ENCODE measurements at regions not wholly inside any gene's neighbourhood (a gene's known extent, or its start where the extent isn't known, plus 50 kb on each side); places are given as distances from the start of the nearest gene placed in this dataset.

DNA sequence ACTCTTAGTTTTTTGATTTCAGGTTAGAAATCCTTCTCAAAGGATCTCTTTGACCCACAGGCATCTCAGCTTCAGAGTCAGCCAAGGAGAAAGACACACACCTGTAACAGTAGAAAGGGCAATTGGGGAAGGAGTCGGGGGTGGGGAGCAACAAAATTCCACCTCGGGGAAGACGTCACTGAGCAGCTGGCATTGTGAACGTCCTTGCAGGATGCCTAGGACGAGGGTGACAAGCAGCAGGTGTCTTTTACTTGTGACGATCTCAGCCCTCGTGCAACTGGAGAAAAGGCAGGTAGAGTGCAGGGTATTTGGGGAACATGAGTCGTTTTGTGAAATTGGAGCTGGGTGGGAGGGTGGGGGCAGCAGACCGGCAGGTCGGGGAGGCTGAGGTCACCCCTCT, 627.0 kb downstream of the ACTR3B start:
- H3K27ac ChIP-seq, result no peak overlapping the region
- DNase-seq (ENCODE audit: low spot score in 2 of 2), result no peak
- H3K4me1 ChIP-seq, result no peaks in the 10 kb centered on the region
- no peaks in the 10 kb centered on the region for H3K36me3 ChIP-seq
- TF ChIP-seq, protein P1, sequence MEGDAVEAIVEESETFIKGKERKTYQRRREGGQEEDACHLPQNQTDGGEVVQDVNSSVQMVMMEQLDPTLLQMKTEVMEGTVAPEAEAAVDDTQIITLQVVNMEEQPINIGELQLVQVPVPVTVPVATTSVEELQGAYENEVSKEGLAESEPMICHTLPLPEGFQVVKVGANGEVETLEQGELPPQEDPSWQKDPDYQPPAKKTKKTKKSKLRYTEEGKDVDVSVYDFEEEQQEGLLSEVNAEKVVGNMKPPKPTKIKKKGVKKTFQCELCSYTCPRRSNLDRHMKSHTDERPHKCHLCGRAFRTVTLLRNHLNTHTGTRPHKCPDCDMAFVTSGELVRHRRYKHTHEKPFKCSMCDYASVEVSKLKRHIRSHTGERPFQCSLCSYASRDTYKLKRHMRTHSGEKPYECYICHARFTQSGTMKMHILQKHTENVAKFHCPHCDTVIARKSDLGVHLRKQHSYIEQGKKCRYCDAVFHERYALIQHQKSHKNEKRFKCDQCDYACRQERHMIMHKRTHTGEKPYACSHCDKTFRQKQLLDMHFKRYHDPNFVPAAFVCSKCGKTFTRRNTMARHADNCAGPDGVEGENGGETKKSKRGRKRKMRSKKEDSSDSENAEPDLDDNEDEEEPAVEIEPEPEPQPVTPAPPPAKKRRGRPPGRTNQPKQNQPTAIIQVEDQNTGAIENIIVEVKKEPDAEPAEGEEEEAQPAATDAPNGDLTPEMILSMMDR (IDR thresholded peaks at IDR 0.05), result no peak
- H3K4me3 ChIP-seq, result no peak overlapping the region
- no peaks in the 10 kb centered on the region for H3K9me3 ChIP-seq
- intact Hi-C loops (cut with DNase I), result no loop called here
- no peaks in the 10 kb centered on the region for H3K27me3 ChIP-seq

DNA sequence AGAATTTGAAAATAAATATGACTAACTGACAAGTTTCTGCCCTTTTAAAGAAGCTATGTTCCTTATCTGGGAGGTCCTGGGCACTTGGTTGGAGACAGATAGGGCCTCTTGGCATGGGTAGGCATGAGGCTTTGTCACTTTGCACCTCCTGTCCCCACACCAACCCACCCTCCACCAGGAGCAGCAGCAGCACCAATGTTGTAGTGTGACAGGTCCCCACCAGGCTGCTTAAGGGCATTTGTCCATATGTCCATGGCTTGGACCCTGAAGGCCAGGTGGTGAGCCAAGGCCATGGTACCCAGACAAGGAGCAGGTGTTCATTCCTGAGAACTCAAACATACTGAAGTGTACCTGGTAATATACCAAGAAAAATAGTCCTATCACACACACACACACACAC, 629.1 kb downstream of the ACTR3B start:
- TF ChIP-seq, protein P1 (IDR thresholded peaks at IDR 0.05), result no peak
- H3K4me1 ChIP-seq, result no peaks in the 10 kb centered on the region
- H3K9me3 ChIP-seq, result no peaks in the 10 kb centered on the region
- H3K27ac ChIP-seq, result no peak overlapping the region
- intact Hi-C loops (cut with DNase I), result no loop called here
- no peak for DNase-seq (ENCODE audit: low spot score in 2 of 2)
- H3K4me3 ChIP-seq, result no peak overlapping the region
- no peaks in the 10 kb centered on the region for H3K36me3 ChIP-seq
- H3K27me3 ChIP-seq, result no peaks in the 10 kb centered on the region

DNA sequence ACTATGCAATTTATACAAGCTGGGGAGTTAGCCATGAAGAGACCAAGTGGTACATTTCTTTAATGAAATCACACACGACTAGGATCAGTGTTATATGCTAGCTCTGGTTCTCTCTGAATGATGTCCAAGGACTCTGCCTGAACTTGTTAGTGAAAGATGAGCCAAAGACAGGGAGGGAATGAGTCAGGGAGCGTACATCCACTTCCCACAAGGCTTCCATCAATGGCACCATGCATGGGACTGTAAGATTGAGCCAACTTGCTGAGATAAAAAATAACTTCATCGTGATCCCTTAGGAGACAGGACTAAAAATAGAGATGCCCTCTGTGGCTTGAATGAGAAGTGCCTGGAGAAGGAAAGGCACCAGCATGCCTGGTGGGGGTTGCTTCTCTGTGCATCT, 629.7 kb downstream of the ACTR3B start:
- no peak overlapping the region for H3K4me3 ChIP-seq
- TF ChIP-seq, protein P1 (IDR thresholded peaks at IDR 0.05), result no peak
- no peaks in the 10 kb centered on the region for H3K9me3 ChIP-seq
- no peaks in the 10 kb centered on the region for H3K4me1 ChIP-seq
- no peak for DNase-seq (ENCODE audit: low spot score in 2 of 2)
- H3K27ac ChIP-seq, result no peak overlapping the region
- intact Hi-C loops (cut with DNase I), result no loop called here
- H3K36me3 ChIP-seq, result no peaks in the 10 kb centered on the region
- H3K27me3 ChIP-seq, result no peaks in the 10 kb centered on the region

DNA sequence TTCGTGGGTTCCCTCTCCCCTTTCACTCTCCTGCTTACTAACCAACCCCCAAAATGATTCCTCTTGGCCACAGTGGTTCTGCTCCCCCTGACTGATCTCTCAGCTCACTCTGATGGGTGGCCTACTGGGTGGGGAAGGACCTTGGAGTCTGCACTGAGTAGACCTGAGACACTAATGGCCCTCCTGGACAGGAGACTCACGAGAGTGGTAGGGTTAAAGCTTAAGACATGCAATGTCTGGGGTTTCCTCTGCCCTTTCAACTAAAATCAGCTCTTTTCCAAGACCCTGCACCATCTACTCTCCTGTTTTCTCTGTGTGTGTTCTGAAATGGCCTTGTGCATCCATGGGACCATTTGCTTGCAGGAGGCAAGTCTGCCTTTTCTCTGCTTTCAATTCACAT, 631.4 kb downstream of the ACTR3B start:
- H3K27ac ChIP-seq, result no peak overlapping the region
- no peaks in the 10 kb centered on the region for H3K4me1 ChIP-seq
- TF ChIP-seq, protein P1 (IDR thresholded peaks at IDR 0.05), result no peak
- no peaks in the 10 kb centered on the region for H3K36me3 ChIP-seq
- no peak for DNase-seq (ENCODE audit: low spot score in 2 of 2)
- H3K9me3 ChIP-seq, result no peaks in the 10 kb centered on the region
- H3K4me3 ChIP-seq, result no peak overlapping the region
- no peaks in the 10 kb centered on the region for H3K27me3 ChIP-seq
- intact Hi-C loops (cut with DNase I), result no loop called here

DNA sequence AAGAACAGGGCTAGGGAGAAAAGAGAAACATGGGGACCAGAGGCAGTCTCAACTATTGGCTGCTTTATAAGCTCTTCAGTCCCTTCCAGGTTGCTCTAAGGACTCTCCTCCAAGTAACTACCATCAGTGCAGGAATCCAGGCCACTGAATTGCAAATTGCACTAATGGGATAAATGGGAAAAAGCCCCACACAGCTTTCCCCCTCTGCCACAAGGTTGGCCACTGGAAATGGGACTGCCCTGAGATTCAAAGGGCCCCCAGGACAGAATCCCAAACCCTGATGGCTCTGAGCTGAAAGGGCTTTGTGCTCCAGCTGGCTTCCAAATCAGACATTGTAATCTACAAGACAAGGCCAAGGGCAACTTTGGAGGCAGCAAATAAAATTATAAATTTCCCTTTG, 633.2 kb downstream of the ACTR3B start:
- no peaks in the 10 kb centered on the region for H3K4me1 ChIP-seq
- no peak overlapping the region for H3K4me3 ChIP-seq
- H3K27me3 ChIP-seq, result no peaks in the 10 kb centered on the region
- no peak for DNase-seq (ENCODE audit: low spot score in 2 of 2)
- H3K27ac ChIP-seq, result no peak overlapping the region
- no peaks in the 10 kb centered on the region for H3K36me3 ChIP-seq
- intact Hi-C loops (cut with DNase I), result no loop called here
- H3K9me3 ChIP-seq, result no peaks in the 10 kb centered on the region
- TF ChIP-seq, protein P1 (IDR thresholded peaks at IDR 0.05), result no peak

DNA sequence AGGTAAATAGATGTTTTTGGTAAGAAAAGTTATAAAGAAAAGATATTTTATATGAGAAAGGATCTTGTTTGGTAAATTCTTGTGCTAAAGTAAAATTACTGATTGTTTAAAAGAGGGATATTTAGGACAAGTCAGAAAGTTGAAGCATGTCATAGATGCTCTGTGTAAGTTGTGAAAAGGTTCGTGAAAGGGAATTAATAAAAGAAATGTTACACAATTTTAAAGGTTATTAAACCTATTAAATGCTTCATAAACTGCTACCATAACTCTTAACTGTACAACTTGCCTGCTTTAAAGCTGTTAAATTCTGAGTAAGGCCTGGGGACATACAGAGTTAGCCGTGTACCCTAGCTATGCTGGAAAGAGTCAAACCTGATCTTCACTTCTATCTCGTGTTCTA, 634.1 kb downstream of the ACTR3B start:
- H3K27me3 ChIP-seq, result no peaks in the 10 kb centered on the region
- H3K36me3 ChIP-seq, result no peaks in the 10 kb centered on the region
- H3K9me3 ChIP-seq, result no peaks in the 10 kb centered on the region
- TF ChIP-seq, protein P1 (IDR thresholded peaks at IDR 0.05), result no peak
- no peak overlapping the region for H3K27ac ChIP-seq
- intact Hi-C loops (cut with DNase I), result no loop called here
- H3K4me3 ChIP-seq, result no peak overlapping the region
- no peaks in the 10 kb centered on the region for H3K4me1 ChIP-seq
- no peak for DNase-seq (ENCODE audit: low spot score in 2 of 2)
